GM20431 (cell line): ENCODE measurements at regions not wholly inside any gene's neighbourhood (a gene's known extent, or its start where the extent isn't known, plus 50 kb on each side); places are given as distances from the start of the nearest gene placed in this dataset.

Experiments
- in situ Hi-C: fragments of 300-500 bp; cut with MseI, MboI; formaldehyde crosslinking; loops from one replicate; pipeline ENCODE4 v1.15.0; 2020; ENCODE audit warnings: low sequenced_read_pairs; ENCODE audit not compliant: unreplicated experiment

DNA sequence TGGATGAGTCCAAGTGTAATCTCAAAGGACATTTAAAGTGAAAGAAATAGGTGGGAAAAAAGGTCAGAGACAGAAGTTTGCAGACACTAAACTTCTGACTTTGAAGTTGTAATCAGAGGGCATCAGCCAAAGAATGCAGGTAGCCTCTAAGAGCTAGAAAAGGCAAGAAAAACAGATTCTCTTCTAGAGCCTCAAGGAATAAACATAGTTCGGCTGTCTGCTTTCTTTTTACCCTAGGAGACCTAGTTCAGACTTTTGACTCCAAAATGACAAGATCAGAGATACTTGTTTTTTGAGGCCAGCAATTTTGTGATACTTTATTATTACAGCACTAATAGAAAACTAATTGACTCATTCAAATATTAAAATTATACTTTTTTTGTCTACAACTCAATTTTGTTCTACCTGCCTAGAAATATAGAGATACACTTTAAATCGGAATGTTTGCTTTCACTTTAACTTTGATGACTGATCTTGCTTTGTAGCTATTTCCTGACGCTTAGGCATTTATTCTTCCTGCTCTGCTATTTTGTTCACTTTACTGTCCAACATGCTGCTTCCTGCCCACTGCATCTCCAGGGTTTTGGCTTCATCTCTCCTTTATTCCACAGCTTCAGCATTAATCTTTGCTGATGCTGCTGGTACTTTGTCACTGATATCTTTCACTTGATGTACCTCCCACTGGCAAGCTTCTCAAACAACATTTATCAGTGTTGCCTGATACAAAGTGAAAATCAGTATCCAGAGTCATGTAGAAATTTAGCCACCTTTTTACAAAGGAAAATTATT is 272.5 kb downstream of the DSEL start:
- in situ Hi-C loops = no loop called here

GRCh38 chr18:67242001-67242400 is 274.5 kb downstream of the DSEL start:
- in situ Hi-C loops = no loop called here

- in situ Hi-C loops = no loop called here
Observed at GRCh38 chr18:67241299-67241698, 275.2 kb downstream of the DSEL start.

DNA sequence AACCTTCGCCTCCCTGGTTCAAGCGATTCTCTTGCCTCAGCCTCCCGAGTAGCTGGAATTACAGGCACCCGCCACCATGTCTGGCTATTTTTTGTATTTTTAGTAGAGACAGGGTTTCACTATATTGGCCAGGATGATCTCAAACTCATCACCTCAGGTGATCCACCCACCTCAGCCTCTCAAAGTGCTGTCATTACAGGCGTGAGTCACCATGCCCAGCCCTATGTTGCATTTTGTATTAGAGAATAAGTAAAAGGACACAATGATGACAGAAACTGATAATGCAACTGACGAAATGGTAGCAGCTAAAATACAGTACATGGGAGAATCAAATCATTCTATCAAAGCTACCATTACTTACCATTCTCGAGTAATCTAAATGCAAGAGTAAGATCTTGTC is 276.7 kb downstream of the DSEL start:
- in situ Hi-C loops = no loop called here

DNA sequence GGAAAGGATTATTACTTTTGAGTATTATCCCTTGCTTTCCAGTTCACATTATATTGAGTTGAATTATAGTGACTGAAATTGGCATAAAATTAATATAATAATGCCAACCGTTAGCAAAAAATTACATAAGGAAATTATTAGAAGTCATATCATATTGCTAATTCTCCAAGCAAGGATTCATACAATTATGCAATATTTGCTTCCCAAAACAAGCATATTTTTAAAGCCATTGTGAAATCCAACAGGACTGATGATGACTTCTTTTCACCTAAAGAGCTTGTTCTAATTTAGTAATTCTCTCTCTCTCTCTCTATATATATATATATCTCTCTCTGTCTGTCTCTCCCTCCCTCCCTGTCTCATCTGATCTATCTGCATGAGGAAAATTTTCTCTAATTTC is 283.5 kb downstream of the DSEL start:
- in situ Hi-C loops = no loop called here

GRCh38 chr18:67232406-67232805 is 284.1 kb downstream of the DSEL start:
- in situ Hi-C loops = no loop called here

DNA sequence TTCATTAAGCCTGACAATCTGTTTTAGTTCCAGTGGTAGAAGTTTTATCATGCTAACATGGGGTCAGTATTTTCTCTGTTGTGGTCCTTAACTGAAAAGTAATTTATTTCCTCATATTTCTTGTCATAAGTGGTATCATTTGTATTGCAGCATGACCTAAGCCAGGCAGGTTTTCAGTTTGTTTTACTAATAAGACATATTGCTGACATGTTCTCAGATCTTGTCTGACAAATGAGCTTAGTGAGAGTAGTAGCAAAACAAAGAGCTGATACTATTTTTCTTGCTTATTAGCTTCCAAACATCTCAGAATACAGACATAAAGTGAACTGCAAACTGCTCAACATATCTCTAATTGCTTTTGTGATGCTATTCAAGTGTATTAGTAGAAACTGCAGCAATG is 293.6 kb downstream of the DSEL start:
- in situ Hi-C loops = loop anchor here (25.0 kb wide), 1 partner anchor 1439 kb away; no protein-coding TSS in a partner anchor

DNA sequence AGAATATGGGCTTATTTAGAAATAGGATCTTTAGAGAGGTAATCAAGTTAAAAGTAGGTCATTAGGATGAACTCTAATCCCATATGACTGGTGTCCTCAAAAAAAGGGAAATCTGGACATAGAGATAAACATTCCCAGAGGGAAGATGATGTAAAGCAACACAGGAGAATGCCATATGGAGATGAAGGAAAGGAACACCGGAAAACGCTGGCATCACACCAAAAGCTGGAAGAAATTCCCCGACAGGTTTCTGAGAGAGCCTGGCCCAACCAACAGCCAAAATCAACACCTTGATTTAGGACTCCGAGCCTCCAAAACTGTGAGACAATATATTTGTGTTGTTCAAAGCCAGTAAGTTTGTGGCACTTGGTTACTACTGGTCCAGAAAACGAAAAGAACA is 296.7 kb downstream of the DSEL start:
- in situ Hi-C loops = loop anchor here (25.0 kb wide), 1 partner anchor 1442 kb away; no protein-coding TSS in a partner anchor

GRCh38 chr18:67218556-67218955 is 298.0 kb downstream of the DSEL start:
- in situ Hi-C loops = loop anchor here (25.0 kb wide), 1 partner anchor 1444 kb away; no protein-coding TSS in a partner anchor

GRCh38 chr18:67217551-67218166 is 298.9 kb downstream of the DSEL start:
- in situ Hi-C loops = loop anchor here (25.0 kb wide), 1 partner anchor 1445 kb away; no protein-coding TSS in a partner anchor

GRCh38 chr18:67216846-67217245 is 299.7 kb downstream of the DSEL start:
- in situ Hi-C loops = loop anchor here (25.0 kb wide), 1 partner anchor 1445 kb away; no protein-coding TSS in a partner anchor

DNA sequence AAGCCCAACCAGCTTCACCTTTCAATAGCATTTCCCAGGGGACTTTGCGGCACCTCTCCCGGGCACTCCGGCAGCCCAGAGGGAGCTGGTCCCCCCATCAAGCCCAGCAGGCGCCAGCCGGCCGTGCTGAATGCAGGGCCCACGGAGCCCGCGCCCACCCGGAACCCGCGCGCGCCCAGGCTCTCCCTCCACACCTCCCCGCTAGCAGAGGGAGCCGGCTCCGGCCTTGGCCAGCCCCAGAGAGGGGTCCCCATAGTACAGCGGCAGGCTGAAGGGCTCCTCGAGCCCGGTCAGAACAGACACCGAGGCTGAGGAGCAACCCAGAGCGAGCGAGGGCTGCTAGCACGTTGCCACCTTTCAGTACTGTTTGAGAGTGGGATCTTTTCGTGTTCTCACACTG is 300.8 kb downstream of the DSEL start:
- in situ Hi-C loops = loop anchor here (25.0 kb wide), 1 partner anchor 1447 kb away; no protein-coding TSS in a partner anchor

DNA sequence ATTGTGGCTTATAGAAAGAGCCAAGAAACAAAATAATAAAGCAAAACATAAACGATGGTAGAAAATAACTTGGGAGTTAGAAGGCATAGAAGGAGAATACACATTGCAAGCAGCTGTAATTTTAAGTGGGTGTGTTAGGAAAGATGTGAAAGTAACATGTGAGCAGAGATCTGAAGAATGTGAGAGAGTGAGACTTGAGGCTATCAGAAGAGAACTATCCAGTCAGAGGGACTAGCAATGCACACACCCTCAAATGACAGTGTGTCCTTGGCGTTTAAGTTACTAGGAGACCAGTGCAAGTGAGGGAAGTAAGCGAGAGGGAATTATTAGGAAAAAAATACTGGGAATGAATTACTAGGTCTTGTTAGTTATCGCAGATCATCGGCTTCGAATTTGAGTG is 304.9 kb downstream of the DSEL start:
- in situ Hi-C loops = loop anchor here (25.0 kb wide), 1 partner anchor 1451 kb away; no protein-coding TSS in a partner anchor

- in situ Hi-C loops = loop anchor here (25.0 kb wide), 1 partner anchor 1462 kb away; no protein-coding TSS in a partner anchor
Observed at GRCh38 chr18:67200665-67201064, 315.9 kb downstream of the DSEL start.

GRCh38 chr18:67199993-67200617 is 316.4 kb downstream of the DSEL start:
- in situ Hi-C loops = loop anchor here (25.0 kb wide), 1 partner anchor 1462 kb away; no protein-coding TSS in a partner anchor

DNA sequence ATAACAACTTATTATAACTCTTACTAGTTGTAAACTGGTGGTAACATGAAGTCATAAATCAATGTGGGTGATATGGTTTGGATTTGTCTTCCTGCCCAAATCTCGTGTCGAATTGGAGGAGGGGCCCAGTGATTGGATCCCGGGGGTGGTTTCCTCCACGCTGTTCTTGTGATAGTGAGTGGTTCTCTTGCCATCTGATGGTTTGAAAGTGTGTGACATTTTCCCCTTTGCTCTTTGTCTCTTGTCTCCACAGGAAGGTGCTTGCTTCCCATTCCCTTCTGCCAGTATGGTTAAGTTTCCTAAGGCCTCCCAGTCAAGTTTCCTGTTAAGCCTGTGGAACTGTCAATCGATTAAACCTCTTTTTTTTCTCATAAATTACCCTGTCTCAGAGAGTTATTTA is 321.6 kb downstream of the DSEL start:
- in situ Hi-C loops = no loop called here

- in situ Hi-C loops = no loop called here
Observed at GRCh38 chr18:67192535-67192934, 324.0 kb downstream of the DSEL start.

DNA sequence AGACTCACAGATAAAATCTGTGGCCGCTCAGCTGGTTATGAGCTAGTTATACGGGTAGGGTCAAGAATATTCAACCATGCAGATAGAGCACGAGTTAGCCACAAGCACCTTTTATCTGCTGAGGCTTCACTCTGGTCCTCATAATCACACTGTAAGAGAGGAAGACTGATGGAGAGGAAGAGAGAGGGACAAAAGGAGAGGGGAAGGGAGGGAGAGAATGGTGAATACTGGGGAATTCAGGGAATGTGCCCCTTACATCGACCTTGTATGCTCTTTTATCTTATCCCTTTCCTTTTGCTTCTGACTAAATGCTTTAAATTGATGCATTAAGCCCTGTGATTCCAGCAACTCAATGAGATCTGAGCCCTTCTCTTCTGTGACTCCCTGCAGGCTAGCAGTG is 333.1 kb downstream of the DSEL start:
- in situ Hi-C loops = no loop called here

GRCh38 chr18:67179726-67180125 is 336.8 kb downstream of the DSEL start:
- in situ Hi-C loops = no loop called here

GRCh38 chr18:67159662-67160061 is 356.9 kb downstream of the DSEL start:
- in situ Hi-C loops = no loop called here

DNA sequence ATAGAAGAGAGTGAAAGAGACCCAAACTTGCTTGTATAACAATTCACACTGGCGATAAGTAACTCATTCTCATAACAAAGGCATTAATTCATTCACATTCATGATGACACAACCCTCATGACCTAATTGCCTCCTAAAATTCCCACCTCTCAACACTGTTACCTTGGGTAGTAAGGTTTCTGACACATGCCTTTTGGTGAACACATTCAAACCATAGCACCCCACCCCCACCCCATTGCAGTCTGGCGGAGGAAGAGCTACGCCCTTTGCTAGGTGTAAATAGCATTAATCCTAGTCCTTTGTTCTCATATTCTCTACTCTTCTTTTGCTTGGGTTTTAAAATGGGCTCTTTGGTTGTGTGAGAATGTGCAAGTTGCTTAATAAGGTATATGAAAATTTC is 361.5 kb downstream of the DSEL start:
- in situ Hi-C loops = no loop called here
